Liver (tissue), 7 donors: ENCODE measurements at regions not wholly inside any gene's neighbourhood (a gene's known extent, or its start where the extent isn't known, plus 50 kb on each side); places are given as distances from the start of the nearest gene placed in this dataset.

Experiments
- DNase-seq: peaks from one replicate; pipeline ENCODE4 v3.0.0-alpha.2; 2017; ENCODE audit warnings: low spot score
- H3K27ac ChIP-seq, 2 donors: one replicate each; pipeline ENCODE4 v1.7.0; 2013; ENCODE audit warnings: inconsistent platforms in 2 of 2, low read length in 2 of 2, control low read depth in 1 of 2, low read depth in 1 of 2, mild to moderate bottlenecking in 1 of 2
- H3K27me3 ChIP-seq, 4 donors: one replicate each; pipeline versions ENCODE4 v1.6.1 to v1.7.0; 2013; ENCODE audit warnings: low read length in 3 of 4, inconsistent platforms in 1 of 4, mild to moderate bottlenecking in 1 of 4, moderate library complexity in 1 of 4; ENCODE audit not compliant: control insufficient read depth in 4 of 4, insufficient read depth in 4 of 4
- H3K36me3 ChIP-seq, 4 donors: one replicate each; pipeline versions ENCODE4 v1.6.1 to v1.7.0; 2013; ENCODE audit warnings: low read length in 3 of 4, mild to moderate bottlenecking in 3 of 4, low read depth in 1 of 4, moderate library complexity in 1 of 4; ENCODE audit not compliant: control insufficient read depth in 4 of 4, insufficient read depth in 3 of 4
- H3K4me1 ChIP-seq, 4 donors: one replicate each; pipeline versions ENCODE4 v1.6.1 to v1.7.0; 2013; ENCODE audit warnings: low read length in 3 of 4, mild to moderate bottlenecking in 3 of 4, moderate library complexity in 1 of 4; ENCODE audit not compliant: control insufficient read depth in 4 of 4, insufficient read depth in 4 of 4
- H3K4me3 ChIP-seq, 3 donors: one replicate each; pipeline versions ENCODE4 v1.6.1 to v1.7.0; 2013; ENCODE audit warnings: low read length in 3 of 3, control low read depth in 1 of 3, low read depth in 1 of 3, mild to moderate bottlenecking in 1 of 3
- H3K9ac ChIP-seq, 2 donors: one replicate each; pipeline ENCODE4 v1.7.0; 2013; ENCODE audit warnings: low read length in 2 of 2, mild to moderate bottlenecking in 2 of 2, moderate library complexity in 2 of 2, control low read depth in 1 of 2, low read depth in 1 of 2
- H3K9me3 ChIP-seq, 4 donors: one replicate each; pipeline versions ENCODE4 v1.6.1 to v1.7.0; 2013; ENCODE audit warnings: low read length in 3 of 4; ENCODE audit not compliant: control insufficient read depth in 4 of 4
- FOXA2 ChIP-seq: IDR thresholded peaks from 2 replicates; pipeline ENCODE4 v1.6.1; 2016; ENCODE audit warnings: antibody characterized with exemption
- GABPA ChIP-seq, 2 donors: IDR thresholded peaks in 1 of 2; conservative IDR thresholded peaks in 1 of 2; 2 replicates each; pipeline ENCODE4 v1.6.1; 2016; ENCODE audit warnings: antibody characterized with exemption in 2 of 2, mild to moderate bottlenecking in 1 of 2, moderate library complexity in 1 of 2
- HNF4A ChIP-seq, 2 donors: conservative IDR thresholded peaks; 2 replicates each; pipeline ENCODE4 v1.6.1; 2016; ENCODE audit warnings: antibody characterized with exemption in 2 of 2, mild to moderate bottlenecking in 2 of 2
- HNF4G ChIP-seq: IDR thresholded peaks from 2 replicates; pipeline ENCODE4 v1.6.1; 2016; ENCODE audit warnings: antibody characterized with exemption
- JUND ChIP-seq, 2 donors: IDR thresholded peaks; 2 replicates each; pipeline ENCODE4 v1.6.1; 2016; ENCODE audit warnings: antibody characterized with exemption in 2 of 2
- NR2F2 ChIP-seq: IDR thresholded peaks from 2 replicates; pipeline ENCODE4 v1.6.1; 2016; ENCODE audit warnings: antibody characterized with exemption
- RAD21 ChIP-seq, 2 donors: IDR thresholded peaks; 2 replicates each; pipeline ENCODE4 v1.6.1; 2016; ENCODE audit warnings: antibody characterized with exemption in 2 of 2, mild to moderate bottlenecking in 2 of 2
- SP1 ChIP-seq: IDR thresholded peaks from 2 replicates; pipeline ENCODE4 v1.6.1; 2018; ENCODE audit warnings: antibody characterized with exemption, mild to moderate bottlenecking
- YY1 ChIP-seq: IDR thresholded peaks from 2 replicates; pipeline ENCODE4 v1.6.1; 2016; ENCODE audit warnings: antibody characterized with exemption, mild to moderate bottlenecking
- WGBS: extraction: QIAGEN DNeasy Blood & Tissue Kit; methylation state at CpG from one replicate; pipeline ENCODE4 v1.1.7; 2013; 5-methylcytosine and 5-hydroxymethylcytosine counted together
- TF ChIP-seq, protein P1 (sequence below): IDR thresholded peaks from 2 replicates; pipeline ENCODE4 v1.6.1; 2016; ENCODE audit warnings: antibody characterized with exemption, mild to moderate bottlenecking
- TF ChIP-seq, protein P2 (sequence below): IDR thresholded peaks from 2 replicates; pipeline ENCODE4 v1.6.1; 2016; ENCODE audit warnings: antibody characterized with exemption
- TF ChIP-seq, protein P3 (sequence below): IDR thresholded peaks from 2 replicates; pipeline ENCODE4 v1.6.1; 2016; ENCODE audit warnings: antibody characterized with exemption
- donor health status: healthy.
- donor health status: healthy.
- donor health status: healthy.
- donor health status: healthy.

DNA sequence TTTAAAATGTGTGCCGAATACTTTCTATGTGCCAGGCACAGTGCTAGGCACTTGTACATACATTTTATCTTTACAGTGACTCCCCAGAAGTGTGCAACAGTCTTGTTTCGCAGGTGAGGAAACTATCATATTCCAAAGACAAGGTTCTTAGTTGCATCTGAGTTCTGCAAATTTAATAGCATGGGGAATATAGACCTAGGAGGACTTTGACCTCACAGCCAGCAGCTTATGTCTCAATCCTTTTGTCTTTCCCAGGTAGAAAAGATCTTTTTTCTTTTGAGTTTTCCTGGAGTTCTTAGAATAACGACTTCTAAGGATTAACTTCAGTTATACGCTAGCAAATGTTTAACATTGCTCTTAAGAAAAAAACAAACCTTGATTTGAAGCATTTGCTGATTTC, 482.8 kb upstream of the ZMIZ1 start:
- TF ChIP-seq GABPA (IDR thresholded peaks at IDR 0.05 in 1 of 2, conservative IDR thresholded peaks at IDR 0.05 in 1 of 2), result no peak
- TF ChIP-seq HNF4G, result no peak
- TF ChIP-seq HNF4A (conservative IDR thresholded peaks at IDR 0.05), result peak; percentile 6 to 25
- TF ChIP-seq, protein P1, sequence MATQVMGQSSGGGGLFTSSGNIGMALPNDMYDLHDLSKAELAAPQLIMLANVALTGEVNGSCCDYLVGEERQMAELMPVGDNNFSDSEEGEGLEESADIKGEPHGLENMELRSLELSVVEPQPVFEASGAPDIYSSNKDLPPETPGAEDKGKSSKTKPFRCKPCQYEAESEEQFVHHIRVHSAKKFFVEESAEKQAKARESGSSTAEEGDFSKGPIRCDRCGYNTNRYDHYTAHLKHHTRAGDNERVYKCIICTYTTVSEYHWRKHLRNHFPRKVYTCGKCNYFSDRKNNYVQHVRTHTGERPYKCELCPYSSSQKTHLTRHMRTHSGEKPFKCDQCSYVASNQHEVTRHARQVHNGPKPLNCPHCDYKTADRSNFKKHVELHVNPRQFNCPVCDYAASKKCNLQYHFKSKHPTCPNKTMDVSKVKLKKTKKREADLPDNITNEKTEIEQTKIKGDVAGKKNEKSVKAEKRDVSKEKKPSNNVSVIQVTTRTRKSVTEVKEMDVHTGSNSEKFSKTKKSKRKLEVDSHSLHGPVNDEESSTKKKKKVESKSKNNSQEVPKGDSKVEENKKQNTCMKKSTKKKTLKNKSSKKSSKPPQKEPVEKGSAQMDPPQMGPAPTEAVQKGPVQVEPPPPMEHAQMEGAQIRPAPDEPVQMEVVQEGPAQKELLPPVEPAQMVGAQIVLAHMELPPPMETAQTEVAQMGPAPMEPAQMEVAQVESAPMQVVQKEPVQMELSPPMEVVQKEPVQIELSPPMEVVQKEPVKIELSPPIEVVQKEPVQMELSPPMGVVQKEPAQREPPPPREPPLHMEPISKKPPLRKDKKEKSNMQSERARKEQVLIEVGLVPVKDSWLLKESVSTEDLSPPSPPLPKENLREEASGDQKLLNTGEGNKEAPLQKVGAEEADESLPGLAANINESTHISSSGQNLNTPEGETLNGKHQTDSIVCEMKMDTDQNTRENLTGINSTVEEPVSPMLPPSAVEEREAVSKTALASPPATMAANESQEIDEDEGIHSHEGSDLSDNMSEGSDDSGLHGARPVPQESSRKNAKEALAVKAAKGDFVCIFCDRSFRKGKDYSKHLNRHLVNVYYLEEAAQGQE, result no peak
- no peak for TF ChIP-seq NR2F2
- Histone ChIP-seq H3K27me3 (no peaks in the 10 kb centered on the region), H3K27ac (no peak overlapping the region), H3K9ac (peak overlapping the region in 1 of 2 donors; percentile 14), H3K4me1 (peaks cover 0 to 6% (median 3%) of the 10 kb centered on the region in 4 donors), H3K36me3 (no peaks in the 10 kb centered on the region), H3K9me3 (no peaks in the 10 kb centered on the region), H3K4me3 (no peak overlapping the region)
- 89% methylated on average over 4 of the region's 4 CpGs for WGBS
- DNase-seq, result no peak

DNA sequence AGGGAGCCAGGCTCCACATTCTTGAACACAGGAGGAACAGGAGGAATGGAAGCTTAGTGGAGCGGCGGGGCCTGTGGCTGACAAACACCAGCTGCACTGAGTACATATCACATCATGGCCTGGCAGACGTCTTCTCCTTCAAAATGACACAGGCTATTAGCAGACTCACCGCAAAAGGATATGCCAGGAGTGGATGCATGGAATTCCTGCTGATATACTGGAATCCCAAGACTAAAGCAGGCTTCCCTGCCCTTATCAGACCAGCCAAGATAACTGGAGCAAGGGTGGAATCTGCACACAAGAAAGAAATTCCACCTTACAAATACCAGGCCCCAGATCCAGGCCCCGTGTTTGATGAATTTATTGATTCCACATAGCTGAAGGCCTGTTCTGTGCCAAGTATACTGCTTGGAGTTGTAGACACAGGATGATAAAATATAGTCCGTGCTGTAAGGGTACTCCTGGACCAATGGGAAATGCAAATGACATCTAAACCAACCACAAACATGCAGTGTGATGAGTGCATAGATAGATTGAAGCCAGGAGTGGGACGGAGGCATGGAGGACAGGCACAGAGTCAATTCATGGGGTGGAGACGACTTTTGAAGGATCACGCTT, 480.5 kb upstream of the ZMIZ1 start:
- DNase-seq, result no peak
- Histone ChIP-seq H3K9me3 (no peaks in the 10 kb centered on the region), H3K27ac (no peak overlapping the region), H3K4me3 (no peak overlapping the region), H3K27me3 (no peaks in the 10 kb centered on the region), H3K36me3 (no peaks in the 10 kb centered on the region), H3K4me1 (no peaks in the 10 kb centered on the region), H3K9ac (no peak overlapping the region)
- TF ChIP-seq, protein P1, result no peak
- TF ChIP-seq NR2F2 (peak; percentile 71), RAD21 (IDR thresholded peaks at IDR 0.05) (peak in 1 of 2 donors; percentile 12)
- 70% methylated on average over 9 of the region's 9 CpGs for whole genome bisulfite sequencing

DNA sequence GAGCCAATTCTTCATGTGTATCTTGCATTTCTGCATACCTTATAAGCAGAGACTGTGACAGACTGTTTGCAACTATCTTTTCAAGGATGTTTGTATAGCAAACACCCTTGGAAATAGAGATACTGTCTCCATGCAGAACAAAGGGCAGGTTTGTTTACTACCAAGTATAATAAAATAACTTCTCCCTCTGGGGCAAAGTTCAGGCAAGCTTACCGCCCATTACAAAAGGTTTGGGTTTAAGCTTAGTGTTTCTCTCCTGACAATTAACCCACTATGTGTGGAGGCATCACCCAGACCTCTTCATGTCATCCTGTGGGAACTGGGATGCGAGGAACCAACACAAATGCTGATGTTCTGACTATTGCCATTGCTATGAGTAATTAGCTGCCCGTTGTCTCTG, 479.1 kb upstream of the ZMIZ1 start:
- TF ChIP-seq FOXA2 (no peak), SP1 (no peak), YY1 (no peak), GABPA (IDR thresholded peaks at IDR 0.05 in 1 of 2, conservative IDR thresholded peaks at IDR 0.05 in 1 of 2) (no peak), HNF4G (no peak), JUND (IDR thresholded peaks at IDR 0.05) (no peak), NR2F2 (no peak), RAD21 (IDR thresholded peaks at IDR 0.05) (no peak), HNF4A (conservative IDR thresholded peaks at IDR 0.05) (no peak)
- TF ChIP-seq, protein P2, sequence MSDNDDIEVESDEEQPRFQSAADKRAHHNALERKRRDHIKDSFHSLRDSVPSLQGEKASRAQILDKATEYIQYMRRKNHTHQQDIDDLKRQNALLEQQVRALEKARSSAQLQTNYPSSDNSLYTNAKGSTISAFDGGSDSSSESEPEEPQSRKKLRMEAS, result no peak
- TF ChIP-seq, protein P3, sequence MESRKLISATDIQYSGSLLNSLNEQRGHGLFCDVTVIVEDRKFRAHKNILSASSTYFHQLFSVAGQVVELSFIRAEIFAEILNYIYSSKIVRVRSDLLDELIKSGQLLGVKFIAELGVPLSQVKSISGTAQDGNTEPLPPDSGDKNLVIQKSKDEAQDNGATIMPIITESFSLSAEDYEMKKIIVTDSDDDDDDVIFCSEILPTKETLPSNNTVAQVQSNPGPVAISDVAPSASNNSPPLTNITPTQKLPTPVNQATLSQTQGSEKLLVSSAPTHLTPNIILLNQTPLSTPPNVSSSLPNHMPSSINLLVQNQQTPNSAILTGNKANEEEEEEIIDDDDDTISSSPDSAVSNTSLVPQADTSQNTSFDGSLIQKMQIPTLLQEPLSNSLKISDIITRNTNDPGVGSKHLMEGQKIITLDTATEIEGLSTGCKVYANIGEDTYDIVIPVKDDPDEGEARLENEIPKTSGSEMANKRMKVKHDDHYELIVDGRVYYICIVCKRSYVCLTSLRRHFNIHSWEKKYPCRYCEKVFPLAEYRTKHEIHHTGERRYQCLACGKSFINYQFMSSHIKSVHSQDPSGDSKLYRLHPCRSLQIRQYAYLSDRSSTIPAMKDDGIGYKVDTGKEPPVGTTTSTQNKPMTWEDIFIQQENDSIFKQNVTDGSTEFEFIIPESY, result no peak
- TF ChIP-seq, protein P1, result no peak
- Histone ChIP-seq H3K27me3 (no peaks in the 10 kb centered on the region), H3K4me3 (no peak overlapping the region), H3K27ac (no peak overlapping the region), H3K36me3 (no peaks in the 10 kb centered on the region), H3K9me3 (no peaks in the 10 kb centered on the region), H3K9ac (no peak overlapping the region), H3K4me1 (no peaks in the 10 kb centered on the region)
- 74% methylated on average over 3 of the region's 3 CpGs for WGBS
- no peak for DNase-seq
